22Rv1 (cell line): ENCODE measurements at regions not wholly inside any gene's neighbourhood (a gene's known extent, or its start where the extent isn't known, plus 50 kb on each side); places are given as distances from the start of the nearest gene placed in this dataset.

ENCODE experiments used
- ZFX ChIP-seq: fragments of 450-650 bp; IDR thresholded peaks from 2 replicates; pipeline ENCODE4 v1.6.1; 2017; ENCODE audit warnings: antibody characterized with exemption, borderline replicate concordance
- TF ChIP-seq, protein P1 (sequence below): fragments of 450-650 bp; IDR thresholded peaks from 2 replicates; pipeline ENCODE4 v1.5.1; 2017; ENCODE audit warnings: mild to moderate bottlenecking

DNA sequence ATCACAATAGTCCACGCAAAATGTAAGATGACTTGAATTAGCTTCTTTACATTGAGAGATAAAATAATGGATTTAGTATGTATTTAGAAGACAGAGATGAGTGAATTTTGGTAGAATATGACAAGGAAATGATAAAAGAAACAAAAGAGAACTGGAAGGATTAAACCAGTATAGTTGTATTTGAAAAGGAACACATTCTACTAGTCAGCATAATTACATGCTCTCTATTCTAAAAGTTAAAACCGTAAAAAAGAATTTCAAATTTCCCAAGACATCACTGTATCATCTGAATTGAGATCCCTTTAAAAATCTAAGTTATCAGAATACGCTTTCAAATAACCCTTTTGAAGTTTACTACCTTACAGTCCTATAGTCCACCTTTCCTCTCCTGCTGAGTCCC, 1156.7 kb upstream of the PCDH9 start:
- TF ChIP-seq, protein P1, sequence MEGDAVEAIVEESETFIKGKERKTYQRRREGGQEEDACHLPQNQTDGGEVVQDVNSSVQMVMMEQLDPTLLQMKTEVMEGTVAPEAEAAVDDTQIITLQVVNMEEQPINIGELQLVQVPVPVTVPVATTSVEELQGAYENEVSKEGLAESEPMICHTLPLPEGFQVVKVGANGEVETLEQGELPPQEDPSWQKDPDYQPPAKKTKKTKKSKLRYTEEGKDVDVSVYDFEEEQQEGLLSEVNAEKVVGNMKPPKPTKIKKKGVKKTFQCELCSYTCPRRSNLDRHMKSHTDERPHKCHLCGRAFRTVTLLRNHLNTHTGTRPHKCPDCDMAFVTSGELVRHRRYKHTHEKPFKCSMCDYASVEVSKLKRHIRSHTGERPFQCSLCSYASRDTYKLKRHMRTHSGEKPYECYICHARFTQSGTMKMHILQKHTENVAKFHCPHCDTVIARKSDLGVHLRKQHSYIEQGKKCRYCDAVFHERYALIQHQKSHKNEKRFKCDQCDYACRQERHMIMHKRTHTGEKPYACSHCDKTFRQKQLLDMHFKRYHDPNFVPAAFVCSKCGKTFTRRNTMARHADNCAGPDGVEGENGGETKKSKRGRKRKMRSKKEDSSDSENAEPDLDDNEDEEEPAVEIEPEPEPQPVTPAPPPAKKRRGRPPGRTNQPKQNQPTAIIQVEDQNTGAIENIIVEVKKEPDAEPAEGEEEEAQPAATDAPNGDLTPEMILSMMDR: no peak
- no peak for TF ChIP-seq ZFX
